PFSK-1 (cell line): ENCODE measurements at regions not wholly inside any gene's neighbourhood (a gene's known extent, or its start where the extent isn't known, plus 50 kb on each side); places are given as distances from the start of the nearest gene placed in this dataset.

ENCODE experiments used
- POLR2AphosphoS5 ChIP-seq: IDR thresholded peaks from 2 replicates; pipeline ENCODE4 v1.6.1; 2012; ENCODE audit warnings: low read depth, mild to moderate bottlenecking, control low read depth, low read length, moderate library complexity
- SIN3A ChIP-seq: IDR thresholded peaks from 2 replicates; pipeline ENCODE4 v1.6.1; 2012; ENCODE audit warnings: mild to moderate bottlenecking, low read length, moderate library complexity, borderline replicate concordance; ENCODE audit not compliant: insufficient read depth
- TAF1 ChIP-seq: IDR thresholded peaks from 2 replicates; pipeline ENCODE4 v1.6.1; 2012; ENCODE audit warnings: low read length, control low read depth, borderline replicate concordance; ENCODE audit not compliant: insufficient read depth
- TF ChIP-seq, protein P1 (sequence below), 2 experiments: IDR thresholded peaks; 2 replicates each; pipeline versions ENCODE4 v1.6.1 to v1.8.0; 2011 to 2012; ENCODE audit warnings: low read depth in 2 of 2, low read length in 2 of 2, control low read depth in 1 of 2, inconsistent platforms in 1 of 2, mild to moderate bottlenecking in 1 of 2, moderate library complexity in 1 of 2; ENCODE audit not compliant: insufficient read depth in 1 of 2

DNA sequence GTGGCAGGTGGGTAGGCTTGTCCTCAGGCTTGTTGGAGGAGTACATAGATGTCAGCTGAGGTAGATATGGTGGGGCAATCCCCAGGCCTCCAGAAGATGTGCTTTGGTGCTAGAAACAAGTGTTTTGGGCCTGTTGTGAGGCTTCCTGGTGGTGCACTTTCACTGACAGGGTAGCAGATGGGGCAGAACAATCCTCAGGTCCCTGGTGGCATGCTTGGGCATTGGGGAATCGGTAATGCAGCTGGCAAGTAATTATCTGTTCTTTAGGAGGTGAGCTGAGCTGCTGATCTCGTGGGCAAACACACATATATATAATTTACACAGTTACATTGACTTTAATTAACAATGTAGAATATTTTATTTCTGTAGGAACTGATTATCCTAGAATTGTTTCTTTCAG is 458.7 kb downstream of the BMP2 start:
- TF ChIP-seq POLR2AphosphoS5 (no peak), TAF1 (no peak), SIN3A (no peak)
- TF ChIP-seq, protein P1, sequence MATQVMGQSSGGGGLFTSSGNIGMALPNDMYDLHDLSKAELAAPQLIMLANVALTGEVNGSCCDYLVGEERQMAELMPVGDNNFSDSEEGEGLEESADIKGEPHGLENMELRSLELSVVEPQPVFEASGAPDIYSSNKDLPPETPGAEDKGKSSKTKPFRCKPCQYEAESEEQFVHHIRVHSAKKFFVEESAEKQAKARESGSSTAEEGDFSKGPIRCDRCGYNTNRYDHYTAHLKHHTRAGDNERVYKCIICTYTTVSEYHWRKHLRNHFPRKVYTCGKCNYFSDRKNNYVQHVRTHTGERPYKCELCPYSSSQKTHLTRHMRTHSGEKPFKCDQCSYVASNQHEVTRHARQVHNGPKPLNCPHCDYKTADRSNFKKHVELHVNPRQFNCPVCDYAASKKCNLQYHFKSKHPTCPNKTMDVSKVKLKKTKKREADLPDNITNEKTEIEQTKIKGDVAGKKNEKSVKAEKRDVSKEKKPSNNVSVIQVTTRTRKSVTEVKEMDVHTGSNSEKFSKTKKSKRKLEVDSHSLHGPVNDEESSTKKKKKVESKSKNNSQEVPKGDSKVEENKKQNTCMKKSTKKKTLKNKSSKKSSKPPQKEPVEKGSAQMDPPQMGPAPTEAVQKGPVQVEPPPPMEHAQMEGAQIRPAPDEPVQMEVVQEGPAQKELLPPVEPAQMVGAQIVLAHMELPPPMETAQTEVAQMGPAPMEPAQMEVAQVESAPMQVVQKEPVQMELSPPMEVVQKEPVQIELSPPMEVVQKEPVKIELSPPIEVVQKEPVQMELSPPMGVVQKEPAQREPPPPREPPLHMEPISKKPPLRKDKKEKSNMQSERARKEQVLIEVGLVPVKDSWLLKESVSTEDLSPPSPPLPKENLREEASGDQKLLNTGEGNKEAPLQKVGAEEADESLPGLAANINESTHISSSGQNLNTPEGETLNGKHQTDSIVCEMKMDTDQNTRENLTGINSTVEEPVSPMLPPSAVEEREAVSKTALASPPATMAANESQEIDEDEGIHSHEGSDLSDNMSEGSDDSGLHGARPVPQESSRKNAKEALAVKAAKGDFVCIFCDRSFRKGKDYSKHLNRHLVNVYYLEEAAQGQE (IDR thresholded peaks at IDR 0.05; ENCODE audit: insufficient read depth in 1 of 2, low read depth in 2 of 2, low read length in 2 of 2): no peak
